OCI-LY3 (cell line): ENCODE measurements at regions not wholly inside any gene's neighbourhood (a gene's known extent, or its start where the extent isn't known, plus 50 kb on each side); places are given as distances from the start of the nearest gene placed in this dataset.

Experiments used
- H2AFZ ChIP-seq: fragments of 200-600, 300-600 bp; shearing (Covaris generic); 2 replicates; pipeline ENCODE4 v1.6.0; 2014; ENCODE audit warnings: antibody characterized with exemption, low read depth, low read length
- H3K27ac ChIP-seq: fragments of 200-600, 300-600 bp; sonication (generic); 2 replicates; pipeline ENCODE4 v1.5.1; 2014; ENCODE audit warnings: mild to moderate bottlenecking, low read length, moderate library complexity, mixed read lengths
- H3K27me3 ChIP-seq: fragments of 200-600, 300-600 bp; sonication (generic); 2 replicates; pipeline ENCODE4 v1.6.1; 2014; ENCODE audit warnings: low read depth, low read length, mixed read lengths
- H3K36me3 ChIP-seq: fragments of 200-600, 300-600 bp; sonication (generic); replicated peaks from 2 replicates; pipeline ENCODE3; 2014; ENCODE audit warnings: low read depth, low read length, mixed read lengths
- H3K4me1 ChIP-seq: fragments of 300-600, 200-600 bp; sonication (generic); 2 replicates; pipeline ENCODE4 v1.6.1; 2014; ENCODE audit warnings: low read length, mixed read lengths
- H3K4me2 ChIP-seq: fragments of 200-600, 300-600 bp; sonication (generic); 2 replicates; pipeline ENCODE4 v1.6.1; 2014; ENCODE audit warnings: low read length, mixed read lengths
- H3K4me3 ChIP-seq: fragments of 300-600, 200-600 bp; sonication (generic); 2 replicates; pipeline ENCODE4 v1.5.1; 2014; ENCODE audit warnings: antibody characterized with exemption, mild to moderate bottlenecking, low read length, moderate library complexity
- H3K79me2 ChIP-seq: fragments of 300-600, 200-600 bp; shearing (Covaris generic); 2 replicates; pipeline ENCODE4 v1.6.1; 2014; ENCODE audit warnings: mild to moderate bottlenecking, low read length, mixed read lengths
- H3K9ac ChIP-seq: fragments of 300-600, 200-600 bp; shearing (Covaris generic); 2 replicates; pipeline ENCODE4 v1.6.0; 2014; ENCODE audit warnings: mild to moderate bottlenecking, low read length, moderate library complexity
- H3K9me3 ChIP-seq: fragments of 200-600, 300-600 bp; shearing (Covaris generic); 2 replicates; pipeline ENCODE4 v1.6.1; 2014; ENCODE audit warnings: low read length, mixed read lengths; ENCODE audit not compliant: insufficient read depth
- H4K20me1 ChIP-seq: fragments of 200-600, 300-600 bp; sonication (generic); 2 replicates; pipeline ENCODE4 v1.6.1; 2016; ENCODE audit warnings: low read length, mixed read lengths; ENCODE audit not compliant: insufficient read depth
- CTCF ChIP-seq: fragments of 200-600, 300-600 bp; sonication (generic); IDR thresholded peaks from 2 replicates; pipeline ENCODE4 v1.5.1; 2014; ENCODE audit warnings: antibody characterized with exemption, low read length, low read depth
- EZH2phosphoT487 ChIP-seq: fragments of 200-600 bp; shearing (Covaris generic); IDR thresholded peaks from 2 replicates; pipeline ENCODE4 v1.6.1; 2018; ENCODE audit warnings: antibody characterized with exemption, mixed run types, low read depth

DNA sequence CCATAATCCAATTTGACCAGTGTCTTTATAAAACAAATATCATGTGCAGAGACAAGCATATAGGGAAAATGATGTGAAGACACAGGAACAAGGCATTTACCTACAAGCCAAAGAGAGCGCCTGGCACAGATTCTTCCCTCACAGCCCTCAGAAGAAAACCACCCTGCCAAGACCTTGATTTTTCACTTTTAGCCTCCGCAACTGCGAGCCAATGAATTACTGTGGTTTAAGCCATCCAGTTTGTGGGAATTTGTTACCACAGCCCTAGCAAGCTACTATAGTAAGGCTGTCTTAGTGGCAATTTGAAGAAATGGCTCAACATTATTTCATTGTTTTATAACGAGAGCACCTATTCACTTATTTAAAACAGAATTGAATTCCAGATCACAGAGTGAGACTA lies 85.7 kb upstream of the CCDC190 start:
- Histone ChIP-seq H3K4me3 (no peak overlapping the region), H3K79me2 (no peaks in the 10 kb centered on the region), H4K20me1 (no peaks in the 10 kb centered on the region), H3K36me3 (no peaks in the 10 kb centered on the region), H3K9ac (no peak overlapping the region), H3K27me3 (peaks cover 24% of the 10 kb centered on the region), H3K4me1 (peaks cover 14% of the 10 kb centered on the region), H3K9me3 (no peaks in the 10 kb centered on the region), H3K27ac (no peak overlapping the region), H3K4me2 (no peak overlapping the region), H2AFZ (no peak overlapping the region)
- TF ChIP-seq EZH2phosphoT487 = no peak

- Histone ChIP-seq H3K9me3 (no peaks in the 10 kb centered on the region), H4K20me1 (no peaks in the 10 kb centered on the region), H3K4me3 (no peak overlapping the region), H3K4me2 (no peak overlapping the region), H3K9ac (no peak overlapping the region), H3K4me1 (no peaks in the 10 kb centered on the region), H3K27me3 (peaks cover 39% of the 10 kb centered on the region), H3K36me3 (no peaks in the 10 kb centered on the region), H3K79me2 (no peaks in the 10 kb centered on the region), H2AFZ (no peak overlapping the region), H3K27ac (no peak overlapping the region)
- no peak for TF ChIP-seq CTCF
- no peak for TF ChIP-seq EZH2phosphoT487
These were observed 84.1 kb upstream of the CCDC190 start for GRCh38 chr1:162944974-162945674.

GRCh38 chr1:162943622-162944021 lies 82.6 kb upstream of the CCDC190 start:
- H3K27ac ChIP-seq = no peak overlapping the region
- peaks cover 54% of the 10 kb centered on the region for H3K27me3 ChIP-seq
- TF ChIP-seq CTCF (no peak), EZH2phosphoT487 (no peak)
- H4K20me1 ChIP-seq = no peaks in the 10 kb centered on the region
- H3K79me2 ChIP-seq = no peaks in the 10 kb centered on the region
- no peak overlapping the region for H3K4me2 ChIP-seq
- no peaks in the 10 kb centered on the region for H3K36me3 ChIP-seq
- no peak overlapping the region for H2AFZ ChIP-seq
- H3K9ac ChIP-seq = no peak overlapping the region
- H3K4me1 ChIP-seq = no peaks in the 10 kb centered on the region
- H3K4me3 ChIP-seq = no peak overlapping the region
- no peaks in the 10 kb centered on the region for H3K9me3 ChIP-seq

DNA sequence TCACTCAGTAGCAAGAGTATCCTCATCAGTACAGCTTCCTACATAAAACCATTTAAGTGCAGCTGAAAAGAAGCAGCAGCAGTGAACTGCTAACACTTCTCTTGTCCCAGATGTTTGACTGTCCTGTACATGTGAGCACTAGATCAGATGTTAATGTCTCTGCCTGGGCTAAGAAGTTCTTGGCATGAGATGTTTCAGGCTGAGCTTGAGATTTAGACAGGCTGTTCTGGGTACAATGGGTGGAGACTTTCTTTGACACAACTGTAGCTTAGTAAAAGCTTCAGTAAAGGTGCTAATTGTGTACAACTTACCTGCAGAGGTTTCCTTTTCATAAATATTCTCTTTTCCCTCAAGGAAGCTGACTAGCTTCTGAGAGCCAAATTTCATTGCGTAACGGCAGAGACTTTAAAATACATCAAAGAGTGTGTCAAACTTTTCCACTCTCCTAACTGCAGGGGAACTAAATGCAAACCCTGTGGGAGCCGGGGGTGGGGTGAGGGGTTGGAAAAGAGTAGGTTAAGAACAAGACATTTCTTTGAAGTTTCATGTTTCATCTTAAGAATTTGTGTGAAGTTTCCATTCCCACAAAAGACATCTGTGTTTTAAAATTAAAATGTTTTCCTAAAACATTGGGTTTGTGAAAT lies 82.1 kb upstream of the CCDC190 start:
- Histone ChIP-seq H3K27me3 (peaks cover 60% of the 10 kb centered on the region), H3K4me1 (no peaks in the 10 kb centered on the region)
- TF ChIP-seq CTCF (no peak), EZH2phosphoT487 (no peak)

More for the DNA sequence above, 82.1 kb upstream of the CCDC190 start:
- Histone ChIP-seq H2AFZ (no peak overlapping the region), H3K9ac (no peak overlapping the region), H3K79me2 (no peaks in the 10 kb centered on the region), H3K27ac (no peak overlapping the region), H3K36me3 (no peaks in the 10 kb centered on the region), H3K4me3 (no peak overlapping the region), H3K9me3 (no peaks in the 10 kb centered on the region), H4K20me1 (no peaks in the 10 kb centered on the region), H3K4me2 (no peak overlapping the region)
